Left lung (tissue), 4 donors: ENCODE measurements at regions not wholly inside any gene's neighbourhood (a gene's known extent, or its start where the extent isn't known, plus 50 kb on each side); places are given as distances from the start of the nearest gene placed in this dataset.

Experiments used
- ATAC-seq: fragments of 200-7000 bp; cut with Tn5 transposase; one replicate; pipeline ENCODE4 v1.9.1; 2020; ENCODE audit warnings: moderate library complexity
- DNase-seq, 4 donors: peaks; one replicate each; pipeline ENCODE4 v3.0.0-alpha.2; 2013 to 2020
- H3K27ac ChIP-seq, 2 donors: fragments of 200-600 bp; sonication (generic) in 1 of 2; one replicate each; pipeline versions ENCODE4 v1.5.0 to v1.8.0; 2020 to 2021
- H3K27me3 ChIP-seq, 2 donors: fragments of 200-600 bp; sonication (generic) in 1 of 2; one replicate each; pipeline versions ENCODE4 v1.5.0 to v1.8.0; 2020 to 2021
- H3K36me3 ChIP-seq, 2 donors: fragments of 200-600 bp; sonication (generic) in 1 of 2; one replicate each; pipeline versions ENCODE4 v1.5.0 to v1.8.0; 2020 to 2021
- H3K4me1 ChIP-seq, 2 donors: fragments of 200-600 bp; one replicate each; pipeline ENCODE4 v1.8.0; 2021
- H3K4me3 ChIP-seq, 2 donors: fragments of 200-600 bp; sonication (generic) in 1 of 2; one replicate each; pipeline versions ENCODE4 v1.5.0 to v1.8.0; 2020 to 2021; ENCODE audit warnings: mild to moderate bottlenecking in 1 of 2
- H3K9me3 ChIP-seq, 2 donors: fragments of 200-600 bp; sonication (generic) in 1 of 2; one replicate each; pipeline versions ENCODE4 v1.5.0 to v1.8.0; 2020 to 2021
- intact Hi-C, 2 donors: fragments of 100-400 bp; cut with DNase I; formaldehyde crosslinking; loops; one replicate each; pipeline versions ENCODE4 v1.11.2 to v1.14.2; 2022
- TF ChIP-seq, protein P1 (sequence below), 2 donors: fragments of 200-600 bp; sonication (generic) in 1 of 2; IDR thresholded peaks; one replicate each; pipeline versions ENCODE4 v1.5.0 to v1.8.0; 2021; ENCODE audit warnings: antibody characterized with exemption in 2 of 2
- donor health status: DM: no; HTN: yes; CAD: no.
- donor health status: DM: no; HTN: no; CAD: no.

DNA sequence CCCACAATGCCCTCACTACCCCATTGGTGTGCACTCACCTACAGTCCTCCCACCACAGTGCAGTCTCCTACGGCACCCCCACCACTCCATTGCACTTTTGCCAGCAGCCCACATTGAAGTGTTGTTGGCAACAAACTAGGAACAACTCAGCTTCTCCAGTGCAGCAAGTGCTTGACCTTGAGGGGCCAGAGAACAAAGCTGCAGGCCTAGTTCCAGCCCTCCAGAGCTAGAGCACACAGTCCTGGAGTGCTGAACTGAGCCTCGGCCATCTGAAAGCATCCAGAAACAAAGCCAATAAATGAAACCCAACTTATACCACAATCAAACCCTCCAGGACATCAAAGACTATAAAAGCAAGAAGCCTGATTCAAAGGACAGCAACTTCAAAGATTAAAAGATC is 129.9 kb downstream of the C1orf94 start:
- Histone ChIP-seq H3K36me3 (no peaks in the 10 kb centered on the region), H3K9me3 (peaks cover 4 to 28% of the 10 kb centered on the region in 2 donors), H3K27ac (no peak overlapping the region), H3K27me3 (no peaks in the 10 kb centered on the region), H3K4me3 (no peak overlapping the region), H3K4me1 (no peaks in the 10 kb centered on the region)
- ATAC-seq (peak; percentile 61), DNase-seq (no peak)
- TF ChIP-seq, protein P1, sequence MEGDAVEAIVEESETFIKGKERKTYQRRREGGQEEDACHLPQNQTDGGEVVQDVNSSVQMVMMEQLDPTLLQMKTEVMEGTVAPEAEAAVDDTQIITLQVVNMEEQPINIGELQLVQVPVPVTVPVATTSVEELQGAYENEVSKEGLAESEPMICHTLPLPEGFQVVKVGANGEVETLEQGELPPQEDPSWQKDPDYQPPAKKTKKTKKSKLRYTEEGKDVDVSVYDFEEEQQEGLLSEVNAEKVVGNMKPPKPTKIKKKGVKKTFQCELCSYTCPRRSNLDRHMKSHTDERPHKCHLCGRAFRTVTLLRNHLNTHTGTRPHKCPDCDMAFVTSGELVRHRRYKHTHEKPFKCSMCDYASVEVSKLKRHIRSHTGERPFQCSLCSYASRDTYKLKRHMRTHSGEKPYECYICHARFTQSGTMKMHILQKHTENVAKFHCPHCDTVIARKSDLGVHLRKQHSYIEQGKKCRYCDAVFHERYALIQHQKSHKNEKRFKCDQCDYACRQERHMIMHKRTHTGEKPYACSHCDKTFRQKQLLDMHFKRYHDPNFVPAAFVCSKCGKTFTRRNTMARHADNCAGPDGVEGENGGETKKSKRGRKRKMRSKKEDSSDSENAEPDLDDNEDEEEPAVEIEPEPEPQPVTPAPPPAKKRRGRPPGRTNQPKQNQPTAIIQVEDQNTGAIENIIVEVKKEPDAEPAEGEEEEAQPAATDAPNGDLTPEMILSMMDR (IDR thresholded peaks at IDR 0.05), result no peak
- intact Hi-C loops, result no loop called here

DNA sequence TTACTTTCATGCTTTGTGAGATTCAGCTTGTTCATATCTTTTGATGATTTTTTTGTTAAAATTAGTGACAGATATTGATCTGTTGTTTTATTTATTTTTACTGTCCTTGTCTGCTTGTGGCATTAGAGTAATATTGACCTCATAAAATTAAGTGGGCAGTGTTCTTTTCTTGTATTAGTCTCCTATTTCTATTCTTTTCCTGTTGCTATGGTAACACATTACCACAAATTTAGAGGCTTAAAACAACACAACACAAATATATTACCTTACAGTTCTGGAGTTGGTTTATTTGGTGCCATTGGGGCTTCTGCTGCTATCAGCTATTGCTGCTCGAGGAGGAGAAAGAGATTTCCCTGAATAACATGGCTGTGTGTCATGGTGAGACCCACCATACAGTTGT is 135.7 kb downstream of the C1orf94 start:
- H3K27me3 ChIP-seq, result no peaks in the 10 kb centered on the region
- ATAC-seq, result no peak
- peaks cover 0 to 21% of the 10 kb centered on the region in 2 donors for H3K9me3 ChIP-seq
- no peak overlapping the region for H3K27ac ChIP-seq
- no peaks in the 10 kb centered on the region for H3K4me1 ChIP-seq
- H3K36me3 ChIP-seq, result no peaks in the 10 kb centered on the region
- TF ChIP-seq, protein P1 (IDR thresholded peaks at IDR 0.05), result no peak
- H3K4me3 ChIP-seq, result no peak overlapping the region
- intact Hi-C loops, result no loop called here
- no peak for DNase-seq

DNA sequence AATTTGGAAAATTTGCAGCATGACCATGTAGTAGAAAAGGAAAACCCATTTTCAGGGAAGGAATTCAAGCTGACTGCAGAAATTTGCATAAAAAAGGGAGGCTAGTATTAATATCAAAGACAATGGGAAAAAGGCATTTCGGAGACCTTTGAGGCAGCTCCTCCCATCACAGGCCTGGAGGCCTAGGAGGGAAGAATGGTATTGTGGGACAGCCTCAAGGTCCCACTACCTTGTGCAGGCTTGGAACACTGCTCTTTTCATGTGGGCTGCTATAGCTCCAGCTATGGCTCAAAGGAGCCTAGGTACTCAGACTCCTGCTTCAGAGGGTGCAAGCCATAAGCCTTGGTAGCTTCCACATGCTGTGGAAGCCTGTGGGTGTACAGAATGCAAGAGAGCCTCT is 139.3 kb downstream of the C1orf94 start:
- Histone ChIP-seq H3K4me1 (no peaks in the 10 kb centered on the region), H3K4me3 (no peak overlapping the region), H3K9me3 (peaks cover 0 to 16% of the 10 kb centered on the region in 2 donors), H3K27me3 (no peaks in the 10 kb centered on the region), H3K36me3 (no peaks in the 10 kb centered on the region), H3K27ac (no peak overlapping the region)
- intact Hi-C loops, result no loop called here
- TF ChIP-seq, protein P1 (IDR thresholded peaks at IDR 0.05), result no peak
- ATAC-seq, result no peak
- DNase-seq, result no peak

DNA sequence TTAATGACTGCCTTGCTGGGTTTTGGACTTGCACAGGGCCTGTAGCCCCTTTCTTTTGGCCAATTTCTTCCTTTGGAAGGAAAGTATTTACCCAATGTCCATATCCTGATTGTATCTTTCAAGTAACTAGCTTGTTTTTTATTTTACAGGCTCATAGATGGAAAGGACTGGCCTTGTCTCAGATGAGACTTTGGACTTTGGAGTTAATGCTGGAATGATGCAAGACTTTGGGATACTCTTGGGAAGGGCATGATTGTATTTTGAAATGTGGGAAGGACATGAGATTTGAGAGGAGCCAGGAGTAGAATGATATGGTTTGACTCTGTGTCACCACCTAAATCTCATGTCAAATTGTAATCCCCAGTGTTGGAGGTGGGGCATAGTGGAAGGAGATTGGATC is 140.1 kb downstream of the C1orf94 start:
- no peak overlapping the region for H3K4me3 ChIP-seq
- H3K36me3 ChIP-seq, result no peaks in the 10 kb centered on the region
- H3K27ac ChIP-seq, result no peak overlapping the region
- H3K27me3 ChIP-seq, result no peaks in the 10 kb centered on the region
- DNase-seq (no peak), ATAC-seq (no peak)
- H3K4me1 ChIP-seq, result no peaks in the 10 kb centered on the region
- H3K9me3 ChIP-seq, result peaks cover 0 to 14% of the 10 kb centered on the region in 2 donors
- TF ChIP-seq, protein P1 (IDR thresholded peaks at IDR 0.05), result no peak
- intact Hi-C loops, result no loop called here

DNA sequence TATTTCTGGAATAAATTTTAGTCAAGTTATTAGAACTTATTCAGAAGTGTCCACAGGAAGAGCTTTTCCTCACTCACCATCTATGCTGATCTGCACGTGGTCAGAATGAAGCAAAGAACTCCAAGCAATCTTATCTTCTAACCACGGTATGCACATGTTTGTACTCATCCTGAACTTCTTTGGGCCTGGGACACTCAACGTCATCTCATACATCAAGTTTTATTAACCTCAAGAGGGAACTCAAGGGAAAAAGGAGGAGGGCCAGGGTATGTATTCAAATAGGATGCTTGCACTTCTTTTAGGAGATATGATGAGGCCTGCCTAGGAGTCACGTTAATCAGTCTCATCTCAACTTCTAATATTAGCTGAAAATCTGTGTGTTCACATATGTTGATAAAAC is 142.5 kb downstream of the C1orf94 start:
- H3K27me3 ChIP-seq, result no peaks in the 10 kb centered on the region
- no peak overlapping the region for H3K4me3 ChIP-seq
- no peaks in the 10 kb centered on the region for H3K36me3 ChIP-seq
- intact Hi-C loops, result no loop called here
- peaks cover 0 to 14% of the 10 kb centered on the region in 2 donors for H3K9me3 ChIP-seq
- H3K27ac ChIP-seq, result no peak overlapping the region
- no peaks in the 10 kb centered on the region for H3K4me1 ChIP-seq
- ATAC-seq, result no peak
- TF ChIP-seq, protein P1 (IDR thresholded peaks at IDR 0.05), result no peak
- DNase-seq, result no peak
